ENCODE measurements at regions not wholly inside any gene's neighbourhood (a gene's known extent, or its start where the extent isn't known, plus 50 kb on each side); places are given as distances from the start of the nearest gene placed in this dataset.

- no peak for DNase-seq (ENCODE audit: low read depth)
- Histone ChIP-seq H3K4me3 (ENCODE audit: low read depth, low read length) (no peak overlapping the region), H3K27me3 (ENCODE audit: control insufficient read depth, insufficient read depth, low read length) (no peaks in the 10 kb centered on the region), H3K36me3 (ENCODE audit: control insufficient read depth, insufficient read depth, low read length) (no peaks in the 10 kb centered on the region)
- TF ChIP-seq CTCF (IDR thresholded peaks at IDR 0.05; ENCODE audit: insufficient read depth, low read length, poor library complexity, severe bottlenecking) = no peak
Observed at GRCh38 chrX:15151267-15152186, 118.4 kb downstream of the ASB9 start.

GRCh38 chrX:15150586-15150985 is 119.3 kb downstream of the ASB9 start:
- TF ChIP-seq CTCF (IDR thresholded peaks at IDR 0.05; ENCODE audit: insufficient read depth, low read length, poor library complexity, severe bottlenecking) = no peak

GRCh38 chrX:15146515-15146914 is 123.4 kb downstream of the ASB9 start:
- no peak for DNase-seq (ENCODE audit: low read depth)
- no peak overlapping the region for H3K4me3 ChIP-seq (ENCODE audit: low read depth, low read length)
- no peaks in the 10 kb centered on the region for H3K36me3 ChIP-seq (ENCODE audit: control insufficient read depth, insufficient read depth, low read length)
- H3K27me3 ChIP-seq (ENCODE audit: control insufficient read depth, insufficient read depth, low read length) = no peaks in the 10 kb centered on the region
- TF ChIP-seq CTCF (IDR thresholded peaks at IDR 0.05; ENCODE audit: insufficient read depth, low read length, poor library complexity, severe bottlenecking) = peak; percentile 45

More at GRCh38 chrX:15150586-15150985, 119.3 kb downstream of the ASB9 start:
- H3K36me3 ChIP-seq (ENCODE audit: control insufficient read depth, insufficient read depth, low read length) = no peaks in the 10 kb centered on the region
- H3K27me3 ChIP-seq (ENCODE audit: control insufficient read depth, insufficient read depth, low read length) = no peaks in the 10 kb centered on the region
- no peak overlapping the region for H3K4me3 ChIP-seq (ENCODE audit: low read depth, low read length)
- no peak for DNase-seq (ENCODE audit: low read depth)

DNA sequence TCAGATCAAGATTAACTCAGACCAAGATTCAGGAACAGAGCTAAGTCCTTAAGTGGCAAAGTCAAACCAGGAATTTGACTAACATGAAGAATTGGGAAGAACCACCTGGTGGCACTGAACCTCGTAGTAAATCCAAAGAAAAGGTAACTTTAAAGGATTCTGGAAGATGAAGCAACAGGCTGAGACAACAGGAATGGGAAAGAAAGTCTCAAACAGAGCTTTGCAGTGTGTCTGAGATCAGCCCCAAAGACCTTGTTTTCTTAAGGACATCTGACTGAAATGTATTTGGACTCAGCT is 126.1 kb downstream of the ASB9 start:
- TF ChIP-seq CTCF (IDR thresholded peaks at IDR 0.05; ENCODE audit: insufficient read depth, low read length, poor library complexity, severe bottlenecking) = no peak
- no peaks in the 10 kb centered on the region for H3K27me3 ChIP-seq (ENCODE audit: control insufficient read depth, insufficient read depth, low read length)
- no peak overlapping the region for H3K4me3 ChIP-seq (ENCODE audit: low read depth, low read length)
- DNase-seq (ENCODE audit: low read depth) = no peak
- H3K36me3 ChIP-seq (ENCODE audit: control insufficient read depth, insufficient read depth, low read length) = no peaks in the 10 kb centered on the region

DNA sequence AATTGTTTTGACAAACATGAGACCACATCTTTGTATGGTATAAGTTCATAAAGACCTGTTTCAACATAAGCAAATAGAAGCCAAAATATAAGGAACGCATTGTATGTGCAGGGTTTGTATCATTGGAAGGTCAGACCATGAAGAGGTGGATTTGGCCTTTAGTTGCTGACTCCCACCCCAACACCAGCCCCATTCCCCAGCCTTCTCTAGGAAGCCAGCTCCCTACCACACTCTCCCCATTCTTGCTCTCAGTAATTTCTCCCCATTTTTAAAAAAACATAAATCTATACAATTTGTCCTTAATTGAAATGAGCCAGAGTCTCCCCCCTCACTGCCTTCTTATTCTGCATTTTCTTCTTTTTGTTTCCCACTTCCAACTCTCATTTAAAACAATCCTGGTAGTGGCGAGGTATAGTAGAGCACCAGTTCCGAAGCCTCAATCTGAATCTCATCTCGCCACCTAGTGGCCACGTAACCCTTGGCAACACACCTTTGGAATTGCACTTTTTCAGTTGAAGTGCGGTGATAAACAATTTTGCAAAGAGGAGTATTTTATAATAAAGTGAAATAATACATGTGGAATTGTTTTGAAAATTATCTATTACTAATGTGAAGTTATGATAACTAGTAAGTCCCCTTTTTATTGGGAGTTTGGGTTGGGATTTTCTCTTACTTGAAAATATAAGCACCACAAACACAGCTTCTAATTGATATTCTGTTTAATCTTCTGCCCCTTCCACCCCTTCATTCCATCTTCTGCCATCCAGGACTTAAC is 126.6 kb downstream of the ASB9 start:
- H3K27me3 ChIP-seq (ENCODE audit: control insufficient read depth, insufficient read depth, low read length) = no peaks in the 10 kb centered on the region
- no peak overlapping the region for H3K4me3 ChIP-seq (ENCODE audit: low read depth, low read length)
- H3K36me3 ChIP-seq (ENCODE audit: control insufficient read depth, insufficient read depth, low read length) = no peaks in the 10 kb centered on the region
- TF ChIP-seq CTCF (IDR thresholded peaks at IDR 0.05; ENCODE audit: insufficient read depth, low read length, poor library complexity, severe bottlenecking) = peak; percentile 84
- peak; percentile 9 for DNase-seq (ENCODE audit: low read depth)
